ENCODE measurements at regions not wholly inside any gene's neighbourhood (a gene's known extent, or its start where the extent isn't known, plus 50 kb on each side); places are given as distances from the start of the nearest gene placed in this dataset.

GRCh38 chr18:1954583-1955312, 616.6 kb downstream of the METTL4 start:
- no peak overlapping the region for H3K9ac ChIP-seq (ENCODE audit: low read depth in 1 of 2, low read length in 2 of 2)
- DNase-seq (ENCODE audit: low spot score) = no peak
- H3K27me3 ChIP-seq (ENCODE audit: control insufficient read depth in 4 of 4, insufficient read depth in 4 of 4, low read length in 3 of 4) = no peaks in the 10 kb centered on the region
- no peak overlapping the region for H3K27ac ChIP-seq (ENCODE audit: low read depth in 1 of 2, low read length in 2 of 2)
- no peaks in the 10 kb centered on the region for H3K36me3 ChIP-seq (ENCODE audit: control insufficient read depth in 4 of 4, insufficient read depth in 3 of 4, low read depth in 1 of 4, low read length in 3 of 4)
- no peak for TF ChIP-seq MAX (IDR thresholded peaks at IDR 0.05)
- TF ChIP-seq, protein P1, sequence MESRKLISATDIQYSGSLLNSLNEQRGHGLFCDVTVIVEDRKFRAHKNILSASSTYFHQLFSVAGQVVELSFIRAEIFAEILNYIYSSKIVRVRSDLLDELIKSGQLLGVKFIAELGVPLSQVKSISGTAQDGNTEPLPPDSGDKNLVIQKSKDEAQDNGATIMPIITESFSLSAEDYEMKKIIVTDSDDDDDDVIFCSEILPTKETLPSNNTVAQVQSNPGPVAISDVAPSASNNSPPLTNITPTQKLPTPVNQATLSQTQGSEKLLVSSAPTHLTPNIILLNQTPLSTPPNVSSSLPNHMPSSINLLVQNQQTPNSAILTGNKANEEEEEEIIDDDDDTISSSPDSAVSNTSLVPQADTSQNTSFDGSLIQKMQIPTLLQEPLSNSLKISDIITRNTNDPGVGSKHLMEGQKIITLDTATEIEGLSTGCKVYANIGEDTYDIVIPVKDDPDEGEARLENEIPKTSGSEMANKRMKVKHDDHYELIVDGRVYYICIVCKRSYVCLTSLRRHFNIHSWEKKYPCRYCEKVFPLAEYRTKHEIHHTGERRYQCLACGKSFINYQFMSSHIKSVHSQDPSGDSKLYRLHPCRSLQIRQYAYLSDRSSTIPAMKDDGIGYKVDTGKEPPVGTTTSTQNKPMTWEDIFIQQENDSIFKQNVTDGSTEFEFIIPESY (IDR thresholded peaks at IDR 0.05) = no peak
- TF ChIP-seq FOXA1 (IDR thresholded peaks at IDR 0.05) = no peak
- no peak for TF ChIP-seq NR2F2 (IDR thresholded peaks at IDR 0.05)
- no peak for TF ChIP-seq ATF3 (IDR thresholded peaks at IDR 0.05)
- TF ChIP-seq TAF1 (conservative IDR thresholded peaks at IDR 0.05) = no peak
- no peak for TF ChIP-seq SP1 (IDR thresholded peaks at IDR 0.05)
- TF ChIP-seq FOXA2 (IDR thresholded peaks at IDR 0.05) = no peak
- peaks cover 0 to 3% (median 0%) of the 10 kb centered on the region in 4 donors for H3K9me3 ChIP-seq (ENCODE audit: control insufficient read depth in 4 of 4, low read length in 3 of 4)
- H3K4me3 ChIP-seq (ENCODE audit: low read depth in 1 of 3, low read length in 3 of 3) = no peak overlapping the region
- no peaks in the 10 kb centered on the region for H3K4me1 ChIP-seq (ENCODE audit: control insufficient read depth in 4 of 4, insufficient read depth in 4 of 4, low read length in 3 of 4)
- WGBS = 92% methylated on average over 20 of the region's 20 CpGs

GRCh38 chr18:1958798-1959197, 612.5 kb downstream of the METTL4 start:
- Histone ChIP-seq H3K27me3 (ENCODE audit: control insufficient read depth in 4 of 4, insufficient read depth in 4 of 4, low read length in 3 of 4) (no peaks in the 10 kb centered on the region), H3K4me3 (ENCODE audit: low read depth in 1 of 3, low read length in 3 of 3) (no peak overlapping the region), H3K4me1 (ENCODE audit: control insufficient read depth in 4 of 4, insufficient read depth in 4 of 4, low read length in 3 of 4) (no peaks in the 10 kb centered on the region), H3K9ac (ENCODE audit: low read depth in 1 of 2, low read length in 2 of 2) (no peak overlapping the region), H3K36me3 (ENCODE audit: control insufficient read depth in 4 of 4, insufficient read depth in 3 of 4, low read depth in 1 of 4, low read length in 3 of 4) (no peaks in the 10 kb centered on the region), H3K27ac (ENCODE audit: low read depth in 1 of 2, low read length in 2 of 2) (no peak overlapping the region), H3K9me3 (ENCODE audit: control insufficient read depth in 4 of 4, low read length in 3 of 4) (peaks cover 0 to 3% (median 0%) of the 10 kb centered on the region in 4 donors)
- DNase-seq (ENCODE audit: low spot score) = no peak
- no peak for TF ChIP-seq TAF1 (conservative IDR thresholded peaks at IDR 0.05)
- no peak for TF ChIP-seq MAX (IDR thresholded peaks at IDR 0.05)
- no peak for TF ChIP-seq ATF3 (IDR thresholded peaks at IDR 0.05)
- no peak for TF ChIP-seq YY1 (IDR thresholded peaks at IDR 0.05)
- TF ChIP-seq HNF4G (IDR thresholded peaks at IDR 0.05) = no peak
- no peak for TF ChIP-seq CTCF (IDR thresholded peaks at IDR 0.05; ENCODE audit: low read depth, low read length, missing input control)
- TF ChIP-seq FOXA2 (IDR thresholded peaks at IDR 0.05) = no peak
- no peak for TF ChIP-seq FOXA1 (IDR thresholded peaks at IDR 0.05)
- no peak for TF ChIP-seq EGR1 (IDR thresholded peaks at IDR 0.05; ENCODE audit: low read depth in 2 of 2)
- no peak for TF ChIP-seq HNF4A (conservative IDR thresholded peaks at IDR 0.05)
- TF ChIP-seq, protein P1 (IDR thresholded peaks at IDR 0.05) = no peak
- TF ChIP-seq GABPA (IDR thresholded peaks at IDR 0.05 in 1 of 2, conservative IDR thresholded peaks at IDR 0.05 in 1 of 2) = no peak
- TF ChIP-seq RAD21 (IDR thresholded peaks at IDR 0.05) = no peak
- TF ChIP-seq JUND (IDR thresholded peaks at IDR 0.05) = no peak
- no peak for TF ChIP-seq REST (IDR thresholded peaks at IDR 0.05)
- no peak for TF ChIP-seq NR2F2 (IDR thresholded peaks at IDR 0.05)
- TF ChIP-seq RXRA (IDR thresholded peaks at IDR 0.05) = no peak
- TF ChIP-seq SP1 (IDR thresholded peaks at IDR 0.05) = no peak
- WGBS = 56% methylated on average over 1 of the region's 1 CpG
